PC-9 (cell line): ENCODE measurements at regions not wholly inside any gene's neighbourhood (a gene's known extent, or its start where the extent isn't known, plus 50 kb on each side); places are given as distances from the start of the nearest gene placed in this dataset.

Experiments used
- EZH2 ChIP-seq: fragments of 200-600 bp; sonication (generic); IDR thresholded peaks from 2 replicates; pipeline ENCODE4 v1.8.0; 2017; ENCODE audit warnings: antibody characterized with exemption, low read depth
- TF ChIP-seq, protein P1 (sequence below): fragments of 200-600 bp; sonication (generic); conservative IDR thresholded peaks from 2 replicates; pipeline ENCODE4 v1.6.1; 2017; ENCODE audit warnings: mixed run types, antibody characterized with exemption, mild to moderate bottlenecking, moderate library complexity

GRCh38 chr15:38992930-38993329, 428.3 kb upstream of the RASGRP1 start:
- TF ChIP-seq, protein P1, sequence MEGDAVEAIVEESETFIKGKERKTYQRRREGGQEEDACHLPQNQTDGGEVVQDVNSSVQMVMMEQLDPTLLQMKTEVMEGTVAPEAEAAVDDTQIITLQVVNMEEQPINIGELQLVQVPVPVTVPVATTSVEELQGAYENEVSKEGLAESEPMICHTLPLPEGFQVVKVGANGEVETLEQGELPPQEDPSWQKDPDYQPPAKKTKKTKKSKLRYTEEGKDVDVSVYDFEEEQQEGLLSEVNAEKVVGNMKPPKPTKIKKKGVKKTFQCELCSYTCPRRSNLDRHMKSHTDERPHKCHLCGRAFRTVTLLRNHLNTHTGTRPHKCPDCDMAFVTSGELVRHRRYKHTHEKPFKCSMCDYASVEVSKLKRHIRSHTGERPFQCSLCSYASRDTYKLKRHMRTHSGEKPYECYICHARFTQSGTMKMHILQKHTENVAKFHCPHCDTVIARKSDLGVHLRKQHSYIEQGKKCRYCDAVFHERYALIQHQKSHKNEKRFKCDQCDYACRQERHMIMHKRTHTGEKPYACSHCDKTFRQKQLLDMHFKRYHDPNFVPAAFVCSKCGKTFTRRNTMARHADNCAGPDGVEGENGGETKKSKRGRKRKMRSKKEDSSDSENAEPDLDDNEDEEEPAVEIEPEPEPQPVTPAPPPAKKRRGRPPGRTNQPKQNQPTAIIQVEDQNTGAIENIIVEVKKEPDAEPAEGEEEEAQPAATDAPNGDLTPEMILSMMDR, result no peak
- TF ChIP-seq EZH2, result no peak
